Muscle of leg (tissue), 3 donors: ENCODE measurements at regions not wholly inside any gene's neighbourhood (a gene's known extent, or its start where the extent isn't known, plus 50 kb on each side); places are given as distances from the start of the nearest gene placed in this dataset.
"Not testable (repeated sequence)": the region's sequence is repeated elsewhere in the genome, so short reads cannot be mapped to it uniquely, and the experiment has no call there.

ENCODE experiments used
- DNase-seq: peaks from one replicate; pipeline ENCODE4 v3.0.0; 2013
- H3K27ac ChIP-seq: one replicate; pipeline ENCODE4 v1.5.1; 2013; ENCODE audit warnings: mild to moderate bottlenecking, low read length, control low read depth
- H3K27me3 ChIP-seq: one replicate; pipeline ENCODE4 v1.6.1; 2013; ENCODE audit warnings: low read length; ENCODE audit not compliant: control insufficient read depth, insufficient read depth
- H3K36me3 ChIP-seq: one replicate; pipeline ENCODE4 v1.6.1; 2013; ENCODE audit warnings: low read length; ENCODE audit not compliant: control insufficient read depth, insufficient read depth
- H3K4me1 ChIP-seq: one replicate; pipeline ENCODE4 v1.6.1; 2013; ENCODE audit warnings: low read length; ENCODE audit not compliant: control insufficient read depth, insufficient read depth
- H3K4me3 ChIP-seq: one replicate; pipeline ENCODE4 v1.5.1; 2013; ENCODE audit warnings: low read length, control low read depth
- H3K9me3 ChIP-seq: replicated peaks from 2 replicates; pipeline ENCODE4 v1.6.1; 2013; ENCODE audit warnings: low read depth, low read length; ENCODE audit not compliant: control insufficient read depth
- WGBS: methylation state at CpG from one replicate; pipeline ENCODE4 v1.1.5; 2013; ENCODE audit warnings: missing lambda C conversion rate; ENCODE audit not compliant: insufficient coverage; 5-methylcytosine and 5-hydroxymethylcytosine counted together

DNA sequence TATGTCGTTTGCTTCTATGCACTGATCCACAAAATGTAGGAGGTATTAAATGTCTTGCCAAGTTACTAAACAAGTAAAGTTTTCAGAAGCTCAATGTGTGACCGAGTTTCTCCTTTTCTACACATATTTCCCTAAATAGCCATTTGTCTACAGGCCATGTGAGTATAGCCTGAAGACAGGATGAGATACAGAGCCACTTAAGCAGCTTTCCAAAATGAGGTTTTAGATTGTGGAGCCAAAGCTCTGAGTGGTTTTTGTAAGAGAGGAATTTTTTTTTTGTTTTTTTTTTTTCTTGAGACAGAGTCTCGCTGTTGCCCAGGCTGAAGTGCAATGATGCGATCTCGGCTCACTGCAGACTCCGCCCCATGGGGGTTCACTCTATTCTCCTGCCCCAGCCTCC is 68.8 kb downstream of the PCDH11X start:
- H3K27me3 ChIP-seq, H3K27ac ChIP-seq, H3K9me3 ChIP-seq, H3K36me3 ChIP-seq, H3K4me1 ChIP-seq, H3K4me3 ChIP-seq: not testable (repeated sequence)
- DNase-seq, result peak; percentile 16
- no CpG with 5 or more reads among the region's 6 CpGs for WGBS
